Erythroblast (primary cell): ENCODE measurements at regions not wholly inside any gene's neighbourhood (a gene's known extent, or its start where the extent isn't known, plus 50 kb on each side); places are given as distances from the start of the nearest gene placed in this dataset.
"Not testable (repeated sequence)": the region's sequence is repeated elsewhere in the genome, so short reads cannot be mapped to it uniquely, and the experiment has no call there.

Experiments used
- DNase-seq, 2 experiments: peaks; one replicate each; lab custom pipeline; 2025; lab: John Stamatoyannopoulos, UW
- GATA1 ChIP-seq: IDR thresholded peaks from 2 replicates; pipeline ENCODE4 v1.6.1; 2011; ENCODE audit warnings: low read depth, mild to moderate bottlenecking, control low read depth, low read length, moderate library complexity
- POLR2A ChIP-seq: IDR thresholded peaks from 2 replicates; pipeline ENCODE4 v1.6.1; 2011; ENCODE audit warnings: mild to moderate bottlenecking, low read length

DNA sequence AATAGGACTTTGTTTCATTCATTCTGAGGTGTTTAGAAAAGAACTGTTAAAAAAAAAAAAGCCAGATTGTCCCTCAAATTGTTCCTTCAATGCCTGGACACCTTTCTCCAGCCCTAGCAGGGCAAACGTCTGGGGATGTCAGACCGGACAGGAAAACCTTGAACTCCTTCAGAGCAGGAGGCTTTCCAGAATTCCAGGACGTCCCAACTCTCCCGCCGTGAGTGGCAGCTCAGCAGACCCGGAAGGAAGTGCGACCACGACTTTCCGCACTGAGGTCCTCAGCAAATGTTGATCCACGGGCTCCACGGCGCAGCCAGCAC lies 139.1 kb downstream of the DLL1 start:
- TF ChIP-seq POLR2A (no peak), GATA1 (no peak)
- DNase-seq: no peak

- no peak for TF ChIP-seq GATA1
- TF ChIP-seq POLR2A: no peak
- DNase-seq: no peak
Measured at GRCh38 chr6:170151321-170151771, 139.5 kb downstream of the DLL1 start.

- DNase-seq: no peak
- TF ChIP-seq POLR2A: no peak
- TF ChIP-seq GATA1: no peak
Measured at GRCh38 chr6:170150590-170150945, 140.3 kb downstream of the DLL1 start.

DNA sequence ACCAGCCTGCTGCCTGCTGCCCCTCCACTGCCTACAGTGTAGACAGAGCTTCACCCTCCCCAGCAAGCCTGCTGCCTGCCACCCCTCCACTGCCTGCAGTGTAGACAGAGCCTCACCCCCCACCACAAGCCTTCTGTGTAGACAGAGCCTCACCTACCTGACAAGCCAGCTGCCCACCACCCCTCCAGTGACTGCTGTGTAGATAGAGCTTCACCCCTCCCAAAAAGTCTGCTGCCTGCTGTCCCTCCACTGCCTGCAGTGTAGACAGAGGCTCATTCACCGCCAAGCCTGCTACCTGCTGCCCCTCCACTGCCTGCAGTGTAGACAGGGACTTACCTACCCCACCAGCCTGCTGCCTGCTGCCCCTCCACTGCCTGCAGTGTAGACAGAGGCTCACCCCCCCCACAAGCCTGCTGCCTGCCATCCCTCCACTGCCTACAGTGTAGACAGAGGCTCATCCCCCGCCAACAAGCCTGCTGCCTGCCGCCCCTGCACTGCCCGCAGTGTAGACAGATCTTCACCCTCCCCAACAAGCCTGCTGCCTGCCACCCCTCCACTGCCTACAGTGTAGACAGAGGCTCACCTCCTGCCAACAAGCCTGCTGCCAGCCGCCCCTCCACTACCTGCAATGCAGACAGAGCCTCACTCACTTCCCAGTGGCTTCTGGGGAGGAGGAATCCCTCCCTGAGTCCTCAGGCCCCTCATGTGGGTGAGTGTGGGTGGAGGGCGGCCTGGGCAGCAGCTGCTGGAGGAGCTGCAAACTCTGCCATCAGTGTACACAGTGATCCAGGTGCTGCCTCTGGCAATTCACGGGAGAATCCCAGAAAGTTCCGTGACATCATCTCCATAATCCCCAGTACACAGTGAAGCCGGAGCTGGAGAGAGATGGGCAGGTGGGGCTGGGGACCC lies 140.9 kb downstream of the DLL1 start:
- DNase-seq: no peak

GRCh38 chr6:170148709-170149470 lies 142.0 kb downstream of the DLL1 start:
- TF ChIP-seq POLR2A (no peak), GATA1 (no peak)
- DNase-seq: no peak

More for the DNA sequence above, 140.9 kb downstream of the DLL1 start:
- TF ChIP-seq GATA1 (no peak), POLR2A (no peak)

DNA sequence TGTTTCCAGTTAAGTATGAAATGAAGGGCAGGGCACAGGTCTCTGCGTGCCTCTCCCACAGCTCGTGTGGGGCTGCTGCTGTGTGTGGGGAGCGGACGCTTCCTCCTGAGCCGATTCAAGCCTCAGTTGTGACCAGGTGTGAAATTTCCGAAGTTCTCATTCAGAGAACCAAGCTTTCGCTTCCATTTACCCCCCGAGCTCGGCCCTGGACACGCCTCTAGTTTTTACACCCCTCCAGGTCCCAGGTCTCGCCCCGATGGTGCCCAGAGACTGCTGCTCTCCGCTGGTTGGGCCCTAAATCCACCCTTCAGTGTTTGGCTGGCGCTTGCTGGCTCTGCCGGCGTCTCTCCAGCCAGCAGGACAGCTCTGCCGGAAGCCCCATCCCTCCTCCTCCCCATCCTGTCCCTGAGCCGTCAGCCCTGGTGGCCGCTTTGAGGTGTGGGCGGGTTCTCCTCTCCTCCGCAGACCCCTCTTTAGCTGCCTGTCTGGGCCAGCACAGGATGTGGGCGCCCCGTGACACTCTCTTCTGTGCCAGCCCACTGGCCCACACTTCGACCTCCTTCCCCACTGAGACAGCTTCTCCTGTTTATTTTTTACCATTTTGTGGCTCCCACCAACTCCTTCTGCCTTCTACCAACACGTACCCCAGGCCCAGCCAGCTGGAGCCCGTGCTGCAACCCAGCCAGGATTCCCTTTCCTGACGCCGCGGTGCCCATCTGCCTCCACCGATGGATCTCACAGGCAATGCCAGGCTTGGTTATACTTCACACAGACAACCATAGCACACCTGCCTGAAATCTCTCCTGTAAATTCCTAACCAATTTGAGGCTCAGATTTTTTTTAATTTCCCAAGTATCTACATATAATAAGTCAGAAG lies 142.8 kb downstream of the DLL1 start:
- DNase-seq: no peak
- no peak for TF ChIP-seq GATA1
- no peak for TF ChIP-seq POLR2A

GRCh38 chr6:170147056-170147787 lies 143.7 kb downstream of the DLL1 start:
- no peak for TF ChIP-seq GATA1
- TF ChIP-seq POLR2A: no peak
- no peak for DNase-seq

- no peak for TF ChIP-seq POLR2A
- TF ChIP-seq GATA1: no peak
- DNase-seq: no peak
Measured at GRCh38 chr6:170146640-170147039, 144.2 kb downstream of the DLL1 start.

DNA sequence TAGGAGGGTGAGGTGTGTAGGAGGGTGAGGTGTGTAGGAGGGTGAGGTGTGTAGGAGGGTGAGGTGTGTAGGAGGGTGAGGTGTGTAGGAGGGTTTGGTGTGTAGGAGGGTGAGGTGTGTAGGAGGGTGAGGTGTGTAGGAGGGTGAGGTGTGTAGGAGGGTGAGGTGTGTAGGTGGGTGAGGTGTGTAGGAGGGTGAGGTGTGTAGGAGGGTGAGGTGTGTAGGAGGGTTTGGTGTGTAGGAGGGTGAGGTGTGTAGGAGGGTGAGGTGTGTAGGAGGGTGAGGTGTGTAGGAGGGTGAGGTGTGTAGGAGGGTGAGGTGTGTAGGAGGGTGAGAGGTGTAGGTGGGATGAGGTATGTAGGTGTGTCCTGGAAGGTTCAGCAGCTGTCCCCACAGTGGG lies 144.7 kb downstream of the DLL1 start:
- not testable (repeated sequence) for DNase-seq

- not testable (repeated sequence) for DNase-seq
Measured at GRCh38 chr6:170145716-170146115, 145.2 kb downstream of the DLL1 start.

GRCh38 chr6:170145272-170145592 lies 145.6 kb downstream of the DLL1 start:
- no peak for DNase-seq
- no peak for TF ChIP-seq POLR2A
- TF ChIP-seq GATA1: no peak

DNA sequence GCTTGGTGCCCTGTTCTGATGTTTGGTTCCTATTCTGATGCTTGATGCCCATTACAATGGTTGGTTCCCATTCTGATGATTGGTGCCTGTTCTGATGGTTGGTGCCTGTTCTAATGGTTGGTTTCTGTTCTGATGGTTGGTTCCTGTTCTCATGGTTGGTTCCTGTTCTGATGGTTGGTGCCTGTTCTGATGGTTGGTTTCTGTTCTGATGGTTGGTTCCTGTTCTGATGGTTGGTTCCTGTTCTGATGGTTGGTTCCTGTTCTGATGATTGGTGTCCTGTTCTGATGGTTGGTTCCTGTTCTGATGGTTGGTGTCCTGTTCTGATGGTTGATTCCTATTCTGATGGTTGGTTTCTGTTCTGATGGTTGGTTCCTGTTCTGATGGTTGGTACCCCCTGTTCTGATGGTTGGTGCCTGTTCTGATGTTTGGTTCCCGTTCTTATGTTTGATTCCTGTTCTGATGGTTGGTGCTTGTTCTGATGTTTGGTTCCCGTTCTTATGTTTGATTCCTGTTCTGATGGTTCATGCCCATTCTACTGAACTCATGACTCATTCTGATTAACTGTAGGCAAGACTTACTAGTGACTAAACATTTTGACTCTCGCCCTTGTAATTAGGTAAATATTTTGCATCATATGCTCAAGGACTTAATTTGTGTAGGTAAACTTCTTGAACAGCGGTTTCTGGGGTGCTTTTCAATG lies 146.2 kb downstream of the DLL1 start:
- TF ChIP-seq GATA1 (no peak), POLR2A (no peak)
- DNase-seq: no peak

DNA sequence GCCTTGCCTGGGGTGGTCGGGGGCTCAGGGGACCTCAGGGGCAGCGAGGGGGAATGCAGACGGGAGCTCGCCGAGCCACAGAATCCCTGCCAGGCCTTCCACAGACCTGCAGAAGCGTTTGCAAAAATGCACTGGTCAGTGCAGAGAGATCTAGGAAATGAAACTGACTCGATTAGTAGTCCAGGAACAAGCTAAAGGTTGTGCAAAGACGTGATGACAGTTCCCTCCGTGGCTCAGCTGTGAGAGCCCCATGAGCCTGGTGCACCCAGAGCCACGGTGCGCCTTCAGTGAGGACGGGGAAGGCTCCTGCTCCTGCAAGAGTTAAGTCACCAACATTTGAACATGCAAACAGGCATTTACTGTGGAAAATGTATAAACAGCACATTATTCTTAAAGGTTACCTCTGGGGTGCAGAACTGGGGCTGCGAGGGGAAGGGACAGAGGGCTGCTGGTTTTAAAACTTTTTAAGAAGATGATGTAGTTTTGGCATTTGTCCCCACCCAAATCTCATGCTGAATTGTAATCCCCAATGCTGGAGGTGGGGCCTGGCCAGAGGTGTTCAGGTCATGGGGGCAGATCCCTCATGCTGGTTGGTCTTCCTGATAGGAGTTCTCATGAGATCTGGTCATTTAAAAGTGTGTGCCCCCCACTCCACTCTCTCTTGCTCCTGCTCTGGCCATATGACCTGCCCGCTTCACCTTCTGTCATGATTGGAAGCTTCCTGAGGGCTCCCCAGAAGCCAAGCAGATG lies 147.3 kb downstream of the DLL1 start:
- TF ChIP-seq GATA1 (no peak), POLR2A (no peak)
- no peak for DNase-seq
